GM12878 (cell line): ENCODE measurements at regions not wholly inside any gene's neighbourhood (a gene's known extent, or its start where the extent isn't known, plus 50 kb on each side); places are given as distances from the start of the nearest gene placed in this dataset.

Experiments used
- ATAC-seq: fragments of 200-7000 bp; cut with Tn5 transposase; 3 replicates; pipeline ENCODE4 v1.9.1; 2020; ENCODE audit warnings: mild to moderate bottlenecking, moderate library complexity
- BruUV-seq: library from RNA; stranded (reverse); fragments of 400-500 nt; replicated peaks from 2 replicates; lab custom pipeline; 2021; lab: Mats Ljungman, UMichigan
- CTCF ChIA-PET: fragments of 300-600 bp; sonication (Branson Sonifier 250); formaldehyde crosslinking; extraction: SDS; loops from one replicate; lab custom pipeline; 2021; ENCODE audit warnings: inconsistent platforms; lab: Yijun Ruan, JAX
- POLR2A ChIA-PET: fragments of 350-600 bp; formaldehyde crosslinking; extraction: SDS; loops from one replicate; lab custom pipeline; 2021; ENCODE audit warnings: inconsistent platforms; lab: Charles Lee
- RAD21 ChIA-PET: fragments of 300-600 bp; sonication (Branson Sonifier 250); formaldehyde crosslinking; loops from one replicate; lab custom pipeline; 2023; ENCODE audit warnings: antibody characterized with exemption; ENCODE audit not compliant: unreplicated experiment; lab: Charles Lee
- SMC1A ChIA-PET: fragments of 300-600 bp; sonication (Branson Sonifier 250); formaldehyde crosslinking; loops from one replicate; lab custom pipeline; 2023; ENCODE audit not compliant: unreplicated experiment, uncharacterized antibody; lab: Charles Lee
- DNase-seq: peaks from one replicate; pipeline ENCODE4 v3.0.0-alpha.2; 2011; ENCODE audit warnings: low read depth, low spot score
- FAIRE-seq: peaks from 3 replicates; lab custom pipeline; 2011; peaks lifted over from hg19 to GRCh38; lab: Jason Lieb, UNC
- H2AFZ ChIP-seq: 2 replicates; pipeline ENCODE4 v1.6.0; 2011; ENCODE audit warnings: low read depth, low read length, control low read depth; ENCODE audit not compliant: control insufficient read depth
- H3K27ac ChIP-seq: 2 replicates; pipeline ENCODE4 v1.5.1; 2011; ENCODE audit warnings: control low read depth; ENCODE audit not compliant: control insufficient read depth, insufficient read depth
- H3K27me3 ChIP-seq, 2 experiments: replicated peaks in 1 of 2; 2 replicates each; pipeline versions ENCODE4 v1.6.0 to v1.6.1; 2011; ENCODE audit warnings: low read length in 1 of 2; ENCODE audit not compliant: control insufficient read depth in 2 of 2, insufficient read depth in 2 of 2
- H3K36me3 ChIP-seq, 2 experiments: 2 replicates each; pipeline ENCODE4 v1.5.1; 2011; ENCODE audit warnings: low read length in 1 of 2; ENCODE audit not compliant: control insufficient read depth in 2 of 2, insufficient read depth in 2 of 2
- H3K4me1 ChIP-seq: 2 replicates; pipeline ENCODE4 v1.6.1; 2011; ENCODE audit warnings: mild to moderate bottlenecking, low read length, moderate library complexity, mixed read lengths; ENCODE audit not compliant: control insufficient read depth, insufficient read depth
- H3K4me2 ChIP-seq: 2 replicates; pipeline ENCODE4 v1.6.0; 2011; ENCODE audit warnings: control low read depth; ENCODE audit not compliant: control insufficient read depth, insufficient read depth
- H3K4me3 ChIP-seq: fragments of 200-600 bp; sonication (generic); 2 replicates; pipeline ENCODE4 v1.5.1; 2016
- H3K79me2 ChIP-seq: 2 replicates; pipeline ENCODE4 v1.6.0; 2011; ENCODE audit warnings: low read length; ENCODE audit not compliant: control insufficient read depth, insufficient read depth
- H3K9ac ChIP-seq: 2 replicates; pipeline ENCODE4 v1.8.0; 2011; ENCODE audit warnings: low read length, control low read depth, mixed read lengths; ENCODE audit not compliant: control insufficient read depth, insufficient read depth
- H3K9me3 ChIP-seq: replicated peaks from 3 replicates; pipeline ENCODE4 v1.5.1; 2011; ENCODE audit warnings: mild to moderate bottlenecking, low read length; ENCODE audit not compliant: control insufficient read depth, insufficient read depth
- H4K20me1 ChIP-seq: 2 replicates; pipeline ENCODE4 v1.6.0; 2011; ENCODE audit not compliant: control insufficient read depth, insufficient read depth
- ASH2L ChIP-seq: fragments of 300-600, 200-600 bp; sonication (generic); IDR thresholded peaks from 2 replicates; pipeline ENCODE4 v1.6.1; 2017; ENCODE audit warnings: low read depth, mild to moderate bottlenecking, borderline replicate concordance
- BCLAF1 ChIP-seq: fragments of 450-650 bp; IDR thresholded peaks from 2 replicates; pipeline ENCODE4 v1.6.1; 2017; ENCODE audit warnings: antibody characterized with exemption, mild to moderate bottlenecking, moderate library complexity
- CUX1 ChIP-seq: IDR thresholded peaks from 2 replicates; pipeline ENCODE4 v1.6.1; 2012; ENCODE audit warnings: improper control_type of control experiment, low read depth, low read length; ENCODE audit not compliant: insufficient replicate concordance
- DPF2 ChIP-seq: fragments of 450-650 bp; IDR thresholded peaks from 2 replicates; pipeline ENCODE4 v1.6.1; 2017; ENCODE audit warnings: mild to moderate bottlenecking
- EZH2 ChIP-seq: IDR thresholded peaks from 2 replicates; pipeline ENCODE4 v1.6.1; 2012; ENCODE audit warnings: low read depth, mild to moderate bottlenecking, control low read depth, inconsistent platforms, low read length, borderline replicate concordance; ENCODE audit not compliant: control insufficient read depth
- MYC ChIP-seq: IDR thresholded peaks from 2 replicates; pipeline ENCODE4 v1.6.1; 2011; ENCODE audit warnings: mild to moderate bottlenecking, low read length, moderate library complexity, inconsistent platforms; ENCODE audit not compliant: insufficient read depth, insufficient replicate concordance, insufficient read length, severe bottlenecking
- REST ChIP-seq: IDR thresholded peaks from 2 replicates; pipeline ENCODE4 v1.6.1; 2012; ENCODE audit warnings: mild to moderate bottlenecking, low read depth, low read length
- SP1 ChIP-seq: IDR thresholded peaks from one replicate; pipeline ENCODE4 v1.6.1; 2011; ENCODE audit warnings: low read depth, low read length
- WGBS: methylation state at CpG from one replicate; pipeline ENCODE4 v1.1.6; 2016; ENCODE audit warnings: low lambda C conversion rate; ENCODE audit not compliant: insufficient replicate concordance, insufficient coverage; ENCODE audit errors: missing lambda C conversion rate; 5-methylcytosine and 5-hydroxymethylcytosine counted together
- in situ Hi-C: fragments of 300-500 bp; cut with MboI; formaldehyde crosslinking; loops from 9 replicates; pipeline ENCODE4 v1.14.3; 2018; ENCODE audit warnings: mixed read lengths
- intact Hi-C: fragments of 100-400 bp; cut with micrococcal nuclease; formaldehyde crosslinking; loops from one replicate; pipeline ENCODE4 v1.14.2; 2022; ENCODE audit not compliant: unreplicated experiment

- TF ChIP-seq CUX1 (no peak), REST (no peak), EZH2 (no peak)
These were observed 493.1 kb downstream of the ANKRD50 start (continued) for GRCh38 chr4:124219389-124219788.

GRCh38 chr4:124224256-124224655 is 488.3 kb downstream of the ANKRD50 start:
- TF ChIP-seq DPF2 (no peak), MYC (no peak), ASH2L (no peak), SP1 (no peak), BCLAF1 (no peak)
- ChIA-PET POLR2A (no interaction called here), CTCF (no interaction called here), SMC1A (no interaction called here), RAD21 (no interaction called here)
- BruUV-seq: no TSS peak
- no peak overlapping the region for H2AFZ ChIP-seq
- no peak for ATAC-seq
- in situ Hi-C loops (no loop called here), intact Hi-C loops (no loop called here)
- H4K20me1 ChIP-seq: no peaks in the 10 kb centered on the region
- no peak for DNase-seq
- no peak overlapping the region for H3K4me2 ChIP-seq
- H3K4me1 ChIP-seq: no peaks in the 10 kb centered on the region
- no peaks in the 10 kb centered on the region for H3K36me3 ChIP-seq
- no peaks in the 10 kb centered on the region for H3K9me3 ChIP-seq
- H3K27me3 ChIP-seq: no peaks in the 10 kb centered on the region
- WGBS: 5% methylated on average over 1 of the region's 1 CpG
- H3K27ac ChIP-seq: no peak overlapping the region
- no peak overlapping the region for H3K4me3 ChIP-seq
- no peak overlapping the region for H3K9ac ChIP-seq
- FAIRE-seq: no peak
- H3K79me2 ChIP-seq: no peaks in the 10 kb centered on the region
